HG03354 (cell line): ENCODE measurements at regions not wholly inside any gene's neighbourhood (a gene's known extent, or its start where the extent isn't known, plus 50 kb on each side); places are given as distances from the start of the nearest gene placed in this dataset.

Source experiments
- ATAC-seq: cut with Tn5 transposase; IDR thresholded peaks from one replicate; pipeline ENCODE4 v1.9.1; 2021; ENCODE audit warnings: mild to moderate bottlenecking; ENCODE audit not compliant: unreplicated experiment, poor library complexity, severe bottlenecking

GRCh38 chr5:158162479-158163034, 303.6 kb upstream of the CLINT1 start:
- ATAC-seq = no peak

GRCh38 chr5:158162026-158162425, 303.1 kb upstream of the CLINT1 start:
- ATAC-seq = no peak

DNA sequence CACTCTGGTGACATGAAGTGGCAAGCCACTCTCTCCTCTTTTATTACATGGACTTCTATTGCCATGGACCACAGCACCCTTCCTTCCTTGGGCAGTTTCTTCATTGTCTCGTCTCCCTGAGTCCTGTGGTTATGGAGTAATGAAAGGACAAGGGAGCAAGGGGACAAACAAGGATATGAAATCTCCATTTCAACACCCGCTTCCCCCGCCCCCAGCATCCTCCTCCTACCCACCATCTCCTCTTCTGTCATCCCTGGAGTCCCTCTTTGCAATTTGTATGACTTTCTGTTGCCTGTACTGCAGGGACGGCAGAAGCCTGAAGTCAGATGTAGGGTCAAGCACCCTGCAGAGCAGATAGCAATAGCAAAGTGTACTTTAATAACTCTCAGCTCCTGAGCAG, 300.7 kb upstream of the CLINT1 start:
- ATAC-seq = no peak

- ATAC-seq = no peak
Observed at GRCh38 chr5:158155811-158156505, 297.0 kb upstream of the CLINT1 start.

GRCh38 chr5:158155067-158155466, 296.1 kb upstream of the CLINT1 start:
- no peak for ATAC-seq

DNA sequence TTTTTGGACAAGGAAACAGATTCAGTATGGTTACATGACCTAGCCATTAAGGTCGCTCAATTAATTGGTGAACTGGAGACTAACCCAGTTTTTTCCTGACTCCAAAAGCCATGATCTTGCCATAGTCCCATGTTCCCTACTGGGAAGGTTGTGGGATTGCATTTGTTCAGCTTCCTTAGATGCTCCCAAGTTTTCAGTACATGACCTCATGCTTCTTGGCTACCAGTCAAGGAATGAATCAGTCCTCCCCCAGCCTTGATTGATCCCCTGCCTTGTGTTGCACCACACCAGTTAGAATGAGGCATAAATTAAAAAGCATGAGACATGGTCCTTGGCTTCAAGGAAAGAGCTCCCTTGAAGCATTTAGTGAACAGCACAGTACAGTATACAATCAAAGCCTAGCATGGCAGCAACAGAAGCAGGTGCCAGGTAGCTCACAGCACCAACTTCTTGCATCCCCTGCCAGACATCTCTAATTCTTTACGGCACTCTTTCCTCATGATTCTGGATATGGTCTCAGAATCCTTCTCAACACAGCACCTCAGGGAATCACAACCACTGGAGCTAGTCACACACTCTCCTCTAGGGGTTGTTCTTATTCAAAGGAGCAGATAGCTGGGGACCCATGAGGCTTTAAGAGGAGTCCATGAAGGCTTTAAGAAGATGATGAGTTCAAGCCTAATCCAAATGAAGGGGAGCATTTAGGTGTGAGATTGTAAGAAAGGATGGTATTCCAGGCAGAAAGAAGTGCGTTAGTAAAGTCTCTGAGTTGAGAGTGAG, 295.5 kb upstream of the CLINT1 start:
- no peak for ATAC-seq

DNA sequence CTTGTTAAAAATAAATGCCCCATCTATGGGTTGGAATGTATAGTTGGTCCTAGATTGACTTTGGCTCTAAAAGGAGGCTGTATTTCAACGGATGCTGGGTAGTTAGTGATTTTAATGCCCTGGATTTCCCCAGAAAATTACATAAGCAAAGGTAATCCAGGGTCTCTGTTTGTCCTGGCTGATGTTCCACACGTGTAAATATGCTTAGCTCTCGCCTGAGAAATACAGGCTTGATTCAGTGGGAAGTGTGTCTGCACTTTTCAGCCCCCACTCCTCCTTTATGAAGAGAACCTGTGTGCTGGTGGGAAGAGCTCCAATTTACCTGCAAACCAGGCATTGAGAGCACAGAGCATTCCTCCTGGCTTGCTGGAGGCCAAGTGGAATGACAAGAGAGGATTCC, 294.6 kb upstream of the CLINT1 start:
- no peak for ATAC-seq

GRCh38 chr5:158152136-158152535, 293.2 kb upstream of the CLINT1 start:
- no peak for ATAC-seq

DNA sequence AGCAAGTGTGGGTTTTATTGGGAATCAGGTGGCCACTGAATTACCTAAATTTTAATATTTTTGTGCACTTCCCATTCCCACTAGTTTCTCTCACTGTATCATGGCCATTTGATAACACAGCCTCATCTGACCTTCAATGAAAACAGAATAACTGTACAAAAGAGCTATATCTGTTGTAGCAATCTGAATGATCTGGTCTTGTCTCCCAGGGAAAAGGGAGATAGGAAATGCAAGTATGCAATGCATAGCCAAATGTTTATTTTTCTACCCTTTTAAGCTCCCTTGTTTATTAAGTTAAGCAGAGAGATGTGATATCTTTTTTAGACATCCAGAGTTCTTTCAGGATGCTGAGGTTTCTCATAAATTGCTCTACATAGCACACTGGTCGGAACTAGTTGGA, 288.3 kb upstream of the CLINT1 start:
- no peak for ATAC-seq

GRCh38 chr5:158145827-158146226, 286.9 kb upstream of the CLINT1 start:
- ATAC-seq = no peak

GRCh38 chr5:158143081-158143480, 284.1 kb upstream of the CLINT1 start:
- ATAC-seq = no peak

DNA sequence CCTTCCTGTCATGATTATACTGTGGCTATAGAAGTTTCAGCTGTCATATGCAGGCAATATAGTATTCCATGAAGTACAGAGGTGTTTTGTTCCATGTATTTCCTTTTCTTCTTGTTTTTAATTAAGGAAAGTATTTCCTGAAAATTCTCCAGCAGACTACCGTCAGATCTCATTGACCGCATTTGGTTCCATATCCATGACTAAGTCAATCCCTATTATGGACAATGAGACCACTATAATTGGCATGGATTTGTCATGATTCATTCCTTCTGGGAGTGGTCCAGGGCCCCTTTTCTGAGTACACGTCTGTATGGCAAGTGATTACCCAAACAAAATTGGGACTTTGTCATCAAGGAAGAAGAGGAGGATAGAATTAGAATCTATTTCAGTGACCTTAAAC, 283.2 kb upstream of the CLINT1 start:
- ATAC-seq = no peak

DNA sequence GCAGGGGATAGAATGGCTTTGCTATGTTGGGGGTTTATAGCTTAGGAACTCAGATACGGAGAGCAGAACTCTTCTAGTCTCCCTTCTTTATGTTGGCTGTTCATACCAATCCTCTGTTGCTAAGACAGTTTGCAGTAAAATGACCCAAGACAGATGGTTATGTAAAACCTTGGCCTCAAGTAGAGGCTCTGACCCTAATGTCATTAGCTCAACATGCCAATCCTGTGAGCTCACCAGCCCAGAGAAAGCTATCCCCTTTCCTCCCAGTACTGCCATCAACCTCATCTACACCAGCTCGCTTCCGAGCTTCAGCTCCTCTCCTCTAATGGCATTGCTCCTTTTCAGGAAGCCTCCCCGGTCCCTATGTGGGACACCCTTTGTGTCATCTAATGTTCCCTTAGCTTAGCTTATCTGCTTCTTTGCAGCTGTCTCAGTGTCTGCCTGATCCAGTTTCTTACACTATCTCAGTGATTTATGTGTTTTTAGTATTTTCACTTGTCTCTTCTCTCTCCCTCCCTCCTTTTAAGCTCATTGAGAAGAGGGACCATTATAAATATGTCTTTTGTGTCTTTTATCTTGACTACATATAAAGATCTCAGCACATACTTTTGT, 281.3 kb upstream of the CLINT1 start:
- no peak for ATAC-seq

DNA sequence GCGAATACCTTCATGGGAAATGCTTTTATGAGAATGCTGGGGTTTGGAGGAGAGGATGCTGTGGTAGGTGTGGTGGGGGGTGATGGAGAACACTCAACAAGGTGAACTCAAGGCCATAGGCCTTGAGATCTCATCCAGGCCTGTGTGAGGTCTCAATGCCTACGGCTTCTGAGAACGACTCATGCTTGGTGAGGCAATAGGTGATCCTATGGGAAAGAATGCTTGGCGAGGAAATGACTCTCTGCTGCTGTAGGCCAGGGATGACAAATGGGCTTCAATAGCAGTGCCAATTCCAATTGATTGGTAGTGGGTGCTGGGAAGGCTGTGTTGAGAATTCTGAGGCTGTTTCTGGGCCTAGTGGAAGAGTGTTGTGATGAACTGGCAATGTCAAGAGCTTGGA, 280.2 kb upstream of the CLINT1 start:
- ATAC-seq = no peak

GRCh38 chr5:158135682-158136179, 276.8 kb upstream of the CLINT1 start:
- ATAC-seq = no peak

DNA sequence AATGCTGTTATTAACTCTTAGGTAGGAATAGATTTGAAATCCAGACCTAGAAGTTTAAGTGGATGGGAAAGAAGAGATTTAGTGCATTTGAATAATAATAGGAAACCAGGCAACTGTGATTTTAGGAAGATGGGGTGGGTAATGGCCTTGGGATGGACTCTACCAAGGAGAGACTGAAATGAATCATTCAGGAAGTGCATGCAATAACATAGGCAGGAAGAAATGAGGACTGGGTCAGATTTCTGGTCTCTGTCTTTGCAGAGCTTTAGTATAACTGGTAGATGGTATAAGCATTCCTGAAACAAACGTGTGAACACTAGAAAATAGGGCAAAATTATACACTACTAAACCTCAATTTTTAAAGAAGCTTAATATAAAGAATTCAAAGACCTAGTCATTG, 274.4 kb upstream of the CLINT1 start:
- no peak for ATAC-seq

- no peak for ATAC-seq
Observed at GRCh38 chr5:158127536-158127935, 268.6 kb upstream of the CLINT1 start.

GRCh38 chr5:158126442-158127405, 267.8 kb upstream of the CLINT1 start:
- ATAC-seq = no peak

DNA sequence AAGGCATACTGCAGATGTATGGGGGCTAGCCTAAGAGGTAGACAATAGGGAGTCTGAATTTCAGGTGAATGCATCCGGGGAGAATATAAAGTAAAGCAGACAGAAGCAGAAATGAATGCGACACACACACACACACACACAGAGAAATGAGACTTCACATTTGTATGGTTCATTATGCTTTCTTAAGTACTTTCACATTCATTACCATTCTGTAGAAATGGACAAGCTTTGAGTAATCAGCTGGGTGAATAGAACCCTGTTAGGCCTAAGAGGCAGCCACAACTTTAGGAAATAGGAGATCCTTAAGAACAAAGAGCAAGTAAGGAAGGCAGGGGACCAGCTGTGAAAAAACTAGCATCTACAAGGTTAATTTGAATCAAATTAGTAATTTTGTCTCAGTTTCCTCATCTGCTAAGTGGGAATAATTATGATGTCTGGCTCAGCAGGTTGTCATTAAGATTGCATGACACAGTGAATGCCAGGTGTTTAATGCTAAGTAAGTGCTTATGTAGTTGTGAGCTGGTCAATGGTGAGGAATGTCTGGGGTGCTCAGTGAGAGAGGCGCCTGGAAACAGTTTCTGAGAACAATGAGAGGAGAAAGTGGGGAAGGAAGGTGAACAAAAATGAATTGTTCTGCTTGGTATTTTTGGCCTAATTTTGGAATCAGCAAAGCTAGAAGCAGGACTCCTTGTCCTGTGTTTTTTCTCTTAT, 265.8 kb upstream of the CLINT1 start:
- ATAC-seq = no peak
